ENCODE measurements at regions not wholly inside any gene's neighbourhood (a gene's known extent, or its start where the extent isn't known, plus 50 kb on each side); places are given as distances from the start of the nearest gene placed in this dataset.

GRCh38 chr20:41889126-41889843, 271.1 kb upstream of the CHD6 start:
- Histone ChIP-seq H4K20me1 (replicated peaks in 1 of 2; ENCODE audit: control insufficient read depth in 1 of 2, insufficient read depth in 2 of 2, low read length in 2 of 2) (no peaks in the 10 kb centered on the region), H4K8ac (ENCODE audit: extremely low read depth, insufficient read depth, low read length) (no peak overlapping the region), H2BK20ac (ENCODE audit: low read length) (no peak overlapping the region; the same call in 1 of the 2 replicates), H3K23me2 (ENCODE audit: low read depth, low read length) (no peaks in the 10 kb centered on the region), H3K4me1 (replicated peaks in 1 of 4; ENCODE audit: control insufficient read depth in 3 of 4, insufficient read depth in 4 of 4, low read length in 3 of 4) (peaks cover 0 to 15% (median 5%) of the 10 kb centered on the region in 4 experiments; a peak in 6 of 7 replicates), H3K23ac (ENCODE audit: insufficient read length) (no peak overlapping the region), H3K27ac (ENCODE audit: low read depth, low read length) (no peak overlapping the region), H4K5ac (ENCODE audit: insufficient read length, low read depth, low read length) (no peak overlapping the region), H3K27me3 (replicated peaks in 1 of 4; ENCODE audit: control insufficient read depth in 3 of 4, extremely low read depth in 1 of 4, insufficient read depth in 3 of 4, low read length in 3 of 4) (no peaks in the 10 kb centered on the region), H3K36me3 (ENCODE audit: control insufficient read depth in 2 of 4, insufficient read depth in 4 of 4, low read length in 3 of 4) (no peaks in the 10 kb centered on the region), H3K4ac (replicated peaks; ENCODE audit: insufficient read length, low read depth, low read length) (no peak overlapping the region), H3K4me2 (ENCODE audit: insufficient read depth in 1 of 2, low read depth in 2 of 2, low read length in 2 of 2) (no peak overlapping the region), H2BK12ac (ENCODE audit: low read depth, low read length) (no peak overlapping the region), H2AFZ (ENCODE audit: low read length) (no peak overlapping the region), H3K18ac (ENCODE audit: extremely low read depth, low read length) (peak overlapping the region; percentile 25; the same call in 1 of the 2 replicates), H2BK15ac (ENCODE audit: low read length) (no peak overlapping the region), H2BK5ac (ENCODE audit: low read depth, low read length) (peak overlapping the region; percentile 26; the same call in 1 of the 2 replicates), H2AK5ac (ENCODE audit: low read depth, low read length) (peak overlapping the region; percentile 6; the same call in 1 of the 2 replicates), H3K79me2 (ENCODE audit: control insufficient read depth in 1 of 2, insufficient read depth in 2 of 2, low read length in 2 of 2) (no peaks in the 10 kb centered on the region), H3K56ac (replicated peaks; ENCODE audit: insufficient read length, low read depth, low read length) (no peak overlapping the region), H4K91ac (replicated peaks; ENCODE audit: insufficient read length, low read length) (no peak overlapping the region), H3K9me3 (ENCODE audit: insufficient read depth in 2 of 2, low read depth in 1 of 2, low read length in 1 of 2) (no peaks in the 10 kb centered on the region), H3K79me1 (ENCODE audit: low read depth, low read length) (no peaks in the 10 kb centered on the region), H3K4me3 (ENCODE audit: extremely low read depth in 1 of 4, insufficient read depth in 2 of 4, low read depth in 3 of 4, low read length in 4 of 4) (no peak overlapping the region), H3K14ac (ENCODE audit: insufficient read length) (no peak overlapping the region), H3K9ac (replicated peaks in 1 of 4; ENCODE audit: extremely low read depth in 1 of 4, low read depth in 3 of 4, low read length in 3 of 4) (no peak overlapping the region), H2BK120ac (replicated peaks; ENCODE audit: low read depth, low read length) (no peak overlapping the region)
- FAIRE-seq: no peak
- ChIA-PET CTCF (ENCODE audit: partially characterized antibody) (interaction anchor here (0.7 to 4.7 kb wide), 11 partner anchors 17 to 228 kb away, joined by 3 to 22 read pairs (median 3); no protein-coding TSS in a partner anchor), POLR2A (ENCODE audit: partially characterized antibody) (interaction anchor here (1.0 to 1.3 kb wide), 2 partner anchors 8 to 196 kb away, joined by 3 to 4 read pairs; no protein-coding TSS in a partner anchor)
- no peak for DNase-seq (ENCODE audit: low read depth in 1 of 2, low spot score in 2 of 2)
- 85% methylated on average over 3 of the region's 3 CpGs; no CpG with 5 or more reads in 1 of the 2 experiments for WGBS, 2 experiments (ENCODE audit: extremely low coverage in 1 of 2, insufficient coverage in 1 of 2, insufficient read length in 1 of 2, insufficient replicate concordance in 2 of 2, low coverage in 1 of 2, low lambda C conversion rate in 2 of 2, missing lambda C conversion rate in 1 of 2)
- TF ChIP-seq CTCF (IDR thresholded peaks at IDR 0.05; ENCODE audit: control extremely low read depth in 1 of 3, insufficient read depth in 1 of 3, low read depth in 1 of 3, low read length in 3 of 3) (peak in 2 of 3 experiments; percentile 21 to 38; a peak in 1 of 4 replicates), SIRT6 (IDR thresholded peaks at IDR 0.05; ENCODE audit: low read length) (no peak), RNF2 (IDR thresholded peaks at IDR 0.05; ENCODE audit: borderline replicate concordance, low read depth, low read length, missing control alignments, poor library complexity, severe bottlenecking) (no peak), SUZ12 (IDR thresholded peaks at IDR 0.05; ENCODE audit: low read length) (no peak), ATF3 (IDR thresholded peaks at IDR 0.05; ENCODE audit: insufficient read depth, low read depth, low read length) (no peak), SIX5 (IDR thresholded peaks at IDR 0.05; ENCODE audit: low read depth, low read length) (no peak), BRCA1 (IDR thresholded peaks at IDR 0.05; ENCODE audit: low read depth, low read length) (no peak), PHF8 (conservative IDR thresholded peaks at IDR 0.05; ENCODE audit: low read depth, low read length) (no peak)

Measured in H1 (cell line).